Smooth muscle cell (in vitro differentiated cells): ENCODE measurements at regions not wholly inside any gene's neighbourhood (a gene's known extent, or its start where the extent isn't known, plus 50 kb on each side); places are given as distances from the start of the nearest gene placed in this dataset.

Source experiments
- DNase-seq: peaks from one replicate; lab custom pipeline; 2025; ENCODE audit not compliant: unreplicated experiment; lab: John Stamatoyannopoulos, UW
- H2AFZ ChIP-seq: fragments of 200-600 bp; sonication (generic); 2 replicates; pipeline ENCODE4 v1.6.0; 2016; ENCODE audit warnings: antibody characterized with exemption, low read depth, mild to moderate bottlenecking
- H3F3A ChIP-seq: fragments of 200-600 bp; sonication (generic); 2 replicates; pipeline ENCODE4 v1.6.0; 2017; ENCODE audit warnings: antibody characterized with exemption, low read depth
- H3K27ac ChIP-seq: fragments of 200-600 bp; sonication (generic); 2 replicates; pipeline ENCODE4 v1.5.1; 2016; ENCODE audit warnings: low read depth, mild to moderate bottlenecking
- H3K27me3 ChIP-seq: fragments of 200-600 bp; sonication (generic); 2 replicates; pipeline ENCODE4 v1.6.1; 2016; ENCODE audit warnings: low read depth, mild to moderate bottlenecking
- H3K36me3 ChIP-seq: fragments of 200-600 bp; sonication (generic); 2 replicates; pipeline ENCODE4 v1.5.1; 2016; ENCODE audit warnings: low read depth
- H3K4me1 ChIP-seq: fragments of 200-600 bp; sonication (generic); 2 replicates; pipeline ENCODE4 v1.5.1; 2016; ENCODE audit warnings: low read depth
- H3K4me2 ChIP-seq: fragments of 200-600 bp; sonication (generic); 2 replicates; pipeline ENCODE4 v1.6.0; 2016; ENCODE audit warnings: mild to moderate bottlenecking
- H3K4me3 ChIP-seq: fragments of 200-600 bp; sonication (generic); 2 replicates; pipeline ENCODE4 v1.5.1; 2016; ENCODE audit warnings: mild to moderate bottlenecking
- H3K79me2 ChIP-seq: fragments of 200-600 bp; sonication (generic); 2 replicates; pipeline ENCODE4 v1.6.0; 2016; ENCODE audit warnings: low read depth, mild to moderate bottlenecking
- H3K9ac ChIP-seq: fragments of 200-600 bp; sonication (generic); 2 replicates; pipeline ENCODE4 v1.6.0; 2016; ENCODE audit warnings: low read depth
- H3K9me3 ChIP-seq: fragments of 200-600 bp; sonication (generic); replicated peaks from 2 replicates; pipeline ENCODE4 v1.5.1; 2016; ENCODE audit warnings: low read depth
- H4K20me1 ChIP-seq: fragments of 200-600 bp; sonication (generic); 2 replicates; pipeline ENCODE4 v1.6.0; 2016; ENCODE audit warnings: low read depth
- WGBS: methylation state at CpG from one replicate; pipeline ENCODE4 v1.1.7; 2016; ENCODE audit warnings: low lambda C conversion rate; 5-methylcytosine and 5-hydroxymethylcytosine counted together
- TF ChIP-seq, protein P1 (sequence below): fragments of 200-600 bp; sonication (generic); IDR thresholded peaks from 2 replicates; pipeline ENCODE4 v1.5.1; 2017; ENCODE audit warnings: borderline replicate concordance, mild to moderate bottlenecking, antibody characterized with exemption; ENCODE audit not compliant: insufficient read depth, poor library complexity, severe bottlenecking

GRCh38 chr5:20098694-20099093 lies 110.7 kb upstream of the CDH18 start:
- no peak overlapping the region for H3K27ac ChIP-seq
- H3K9me3 ChIP-seq: no peaks in the 10 kb centered on the region
- peaks cover 6% of the 10 kb centered on the region for H3K4me1 ChIP-seq
- no peak overlapping the region for H3K9ac ChIP-seq
- no peaks in the 10 kb centered on the region for H3K27me3 ChIP-seq
- H4K20me1 ChIP-seq: no peaks in the 10 kb centered on the region
- no peak overlapping the region for H2AFZ ChIP-seq
- H3K36me3 ChIP-seq: no peaks in the 10 kb centered on the region
- no peak overlapping the region for H3K4me3 ChIP-seq
- H3F3A ChIP-seq: no peaks in the 10 kb centered on the region
- no peak for DNase-seq
- 86% methylated on average over 1 of the region's 1 CpG for WGBS
- H3K79me2 ChIP-seq: no peaks in the 10 kb centered on the region
- TF ChIP-seq, protein P1, sequence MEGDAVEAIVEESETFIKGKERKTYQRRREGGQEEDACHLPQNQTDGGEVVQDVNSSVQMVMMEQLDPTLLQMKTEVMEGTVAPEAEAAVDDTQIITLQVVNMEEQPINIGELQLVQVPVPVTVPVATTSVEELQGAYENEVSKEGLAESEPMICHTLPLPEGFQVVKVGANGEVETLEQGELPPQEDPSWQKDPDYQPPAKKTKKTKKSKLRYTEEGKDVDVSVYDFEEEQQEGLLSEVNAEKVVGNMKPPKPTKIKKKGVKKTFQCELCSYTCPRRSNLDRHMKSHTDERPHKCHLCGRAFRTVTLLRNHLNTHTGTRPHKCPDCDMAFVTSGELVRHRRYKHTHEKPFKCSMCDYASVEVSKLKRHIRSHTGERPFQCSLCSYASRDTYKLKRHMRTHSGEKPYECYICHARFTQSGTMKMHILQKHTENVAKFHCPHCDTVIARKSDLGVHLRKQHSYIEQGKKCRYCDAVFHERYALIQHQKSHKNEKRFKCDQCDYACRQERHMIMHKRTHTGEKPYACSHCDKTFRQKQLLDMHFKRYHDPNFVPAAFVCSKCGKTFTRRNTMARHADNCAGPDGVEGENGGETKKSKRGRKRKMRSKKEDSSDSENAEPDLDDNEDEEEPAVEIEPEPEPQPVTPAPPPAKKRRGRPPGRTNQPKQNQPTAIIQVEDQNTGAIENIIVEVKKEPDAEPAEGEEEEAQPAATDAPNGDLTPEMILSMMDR: no peak
- H3K4me2 ChIP-seq: no peak overlapping the region

GRCh38 chr5:20088361-20088760 lies 100.4 kb upstream of the CDH18 start:
- Histone ChIP-seq H3K36me3 (no peaks in the 10 kb centered on the region), H3F3A (no peaks in the 10 kb centered on the region), H3K4me3 (no peak overlapping the region), H3K79me2 (no peaks in the 10 kb centered on the region), H2AFZ (no peak overlapping the region), H3K27me3 (no peaks in the 10 kb centered on the region), H4K20me1 (no peaks in the 10 kb centered on the region), H3K4me1 (no peaks in the 10 kb centered on the region), H3K27ac (no peak overlapping the region), H3K4me2 (no peak overlapping the region), H3K9me3 (no peaks in the 10 kb centered on the region), H3K9ac (no peak overlapping the region)
- no peak for DNase-seq
- 95% methylated on average over 2 of the region's 2 CpGs for WGBS
- TF ChIP-seq, protein P1: no peak

DNA sequence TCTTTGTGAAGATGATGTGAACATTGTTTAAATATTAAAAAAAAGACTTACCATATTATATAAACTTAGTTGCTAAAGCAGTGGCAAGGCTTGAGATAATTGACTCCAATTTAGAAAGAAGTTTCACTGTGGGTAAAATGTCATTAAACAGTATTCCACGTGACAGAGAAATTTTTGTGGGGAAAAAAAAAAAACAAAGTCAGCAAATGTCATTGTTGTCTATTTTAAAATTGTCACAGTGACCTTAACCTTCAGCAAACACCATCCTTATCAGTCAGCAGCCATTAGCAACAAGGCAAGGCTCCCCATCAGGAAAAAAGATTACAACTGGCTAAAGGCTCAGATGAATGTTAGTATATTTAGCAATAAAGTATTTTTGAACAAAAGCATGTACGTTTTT lies 99.3 kb upstream of the CDH18 start:
- H2AFZ ChIP-seq: no peak overlapping the region

GRCh38 chr5:20077186-20077585 lies 89.2 kb upstream of the CDH18 start:
- TF ChIP-seq, protein P1: no peak
- H3K4me3 ChIP-seq: no peak overlapping the region
- H4K20me1 ChIP-seq: no peaks in the 10 kb centered on the region
- H3K36me3 ChIP-seq: no peaks in the 10 kb centered on the region
- WGBS: 85% methylated on average over 2 of the region's 2 CpGs
- DNase-seq: no peak
- no peak overlapping the region for H3K9ac ChIP-seq
- no peak overlapping the region for H3K4me2 ChIP-seq
- H3K9me3 ChIP-seq: no peaks in the 10 kb centered on the region
- H2AFZ ChIP-seq: no peak overlapping the region
- no peaks in the 10 kb centered on the region for H3K79me2 ChIP-seq
- no peaks in the 10 kb centered on the region for H3K4me1 ChIP-seq
- H3K27me3 ChIP-seq: no peaks in the 10 kb centered on the region
- no peaks in the 10 kb centered on the region for H3F3A ChIP-seq
- no peak overlapping the region for H3K27ac ChIP-seq

More for the DNA sequence above, 99.3 kb upstream of the CDH18 start:
- no peak overlapping the region for H3K9ac ChIP-seq
- no peaks in the 10 kb centered on the region for H3K4me1 ChIP-seq
- H4K20me1 ChIP-seq: no peaks in the 10 kb centered on the region
- no peaks in the 10 kb centered on the region for H3K36me3 ChIP-seq
- H3K4me3 ChIP-seq: no peak overlapping the region
- WGBS: 59% methylated on average over 2 of the region's 2 CpGs
- H3K27me3 ChIP-seq: no peaks in the 10 kb centered on the region
- no peaks in the 10 kb centered on the region for H3K79me2 ChIP-seq
- no peak for DNase-seq
- TF ChIP-seq, protein P1: no peak
- no peaks in the 10 kb centered on the region for H3F3A ChIP-seq
- H3K27ac ChIP-seq: no peak overlapping the region
- H3K4me2 ChIP-seq: no peak overlapping the region
- H3K9me3 ChIP-seq: no peaks in the 10 kb centered on the region
